SH-SY5Y (cell line): ENCODE measurements at regions not wholly inside any gene's neighbourhood (a gene's known extent, or its start where the extent isn't known, plus 50 kb on each side); places are given as distances from the start of the nearest gene placed in this dataset.

Source experiments
- GATA2 ChIP-seq: IDR thresholded peaks from 2 replicates; pipeline ENCODE4 v1.6.1; 2011; ENCODE audit warnings: mild to moderate bottlenecking, low read depth, low read length
- GATA3 ChIP-seq: IDR thresholded peaks from 2 replicates; pipeline ENCODE4 v1.6.1; 2011; ENCODE audit warnings: low read depth, mild to moderate bottlenecking, low read length, moderate library complexity

DNA sequence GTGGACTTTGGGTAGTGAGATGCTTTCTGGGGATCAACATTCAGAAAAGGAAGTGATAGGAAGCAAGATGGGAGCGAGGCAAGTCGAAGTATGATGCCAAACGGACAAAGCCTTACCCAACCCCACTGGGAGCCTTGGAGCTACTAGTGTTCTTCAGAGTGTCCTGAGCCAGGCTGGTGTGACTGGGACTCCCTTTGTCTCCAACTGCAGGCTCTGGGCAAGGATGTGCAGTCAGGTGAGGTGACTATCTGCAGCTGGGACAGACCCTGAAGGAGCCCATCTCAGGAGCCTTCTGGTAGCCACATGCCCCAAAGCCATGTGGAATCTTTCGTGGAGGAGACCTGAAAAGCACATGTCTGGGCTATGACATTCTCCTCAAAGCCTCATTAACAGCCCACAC, 360.6 kb downstream of the MTRR start:
- no peak for TF ChIP-seq GATA3
- TF ChIP-seq GATA2: no peak

DNA sequence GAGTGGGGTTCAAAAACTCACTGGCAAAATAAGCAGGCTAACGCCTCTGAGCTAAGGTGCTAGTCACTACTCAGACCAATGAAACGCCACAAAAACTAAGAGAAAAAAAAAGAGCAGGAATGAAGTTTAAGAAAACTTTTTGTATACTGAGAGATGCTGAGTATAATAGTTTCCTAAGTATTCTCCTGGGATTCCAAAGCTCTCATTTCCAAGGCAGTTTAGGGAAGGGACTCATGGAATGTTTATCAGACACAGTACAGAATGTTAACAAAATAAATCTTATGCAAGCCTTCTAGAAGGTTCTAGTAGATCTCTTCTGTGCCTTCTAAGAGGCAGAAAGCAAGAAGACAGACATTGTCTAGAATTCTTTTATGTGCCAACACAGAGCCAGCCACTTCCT, 361.9 kb downstream of the MTRR start:
- no peak for TF ChIP-seq GATA3
- TF ChIP-seq GATA2: no peak

DNA sequence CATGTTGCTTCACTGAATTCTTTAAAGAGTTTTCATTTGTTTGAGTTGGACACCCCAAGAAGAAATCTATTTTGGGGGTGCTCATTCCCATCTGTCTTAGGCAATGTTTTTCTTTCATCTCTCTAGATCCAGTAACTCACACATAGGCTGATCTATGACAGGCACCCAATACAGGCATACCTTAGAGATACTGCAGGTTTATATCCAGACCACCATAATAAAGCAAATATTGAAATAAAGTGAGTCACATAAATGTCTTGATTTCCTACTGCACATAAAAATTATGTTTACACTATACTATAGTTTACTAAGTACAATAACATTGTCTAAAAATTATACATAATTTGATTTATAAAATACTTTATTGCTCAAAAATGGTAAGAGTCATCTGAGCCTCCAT, 364.5 kb downstream of the MTRR start:
- TF ChIP-seq GATA2 (no peak), GATA3 (no peak)

DNA sequence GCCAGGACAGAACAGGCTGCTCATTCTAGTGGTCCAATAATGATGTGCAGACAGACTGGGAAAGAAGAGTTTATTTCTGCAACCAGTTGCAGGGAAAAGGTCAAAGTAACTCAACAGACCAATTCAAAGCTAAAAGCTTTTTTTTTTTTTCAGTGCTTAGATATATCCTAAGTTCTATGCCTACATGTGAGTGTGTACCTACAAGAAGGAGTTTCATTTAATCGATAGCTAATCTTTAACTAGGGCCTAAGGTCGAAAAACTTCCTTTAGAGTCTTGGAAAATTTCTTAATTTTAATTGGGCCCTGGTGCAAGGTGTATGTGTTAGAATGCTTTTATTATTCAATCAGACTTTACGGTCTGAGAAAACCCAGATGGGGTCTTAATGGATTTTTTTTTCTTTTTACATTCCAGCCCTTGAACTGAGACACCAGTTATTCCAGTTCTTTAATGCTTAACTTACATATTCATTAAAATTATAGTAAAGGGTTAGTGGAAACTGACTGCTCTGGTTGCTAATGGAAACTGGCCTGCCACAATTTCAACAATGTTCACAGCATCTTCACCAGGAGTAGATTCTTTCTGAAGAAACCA, 365.3 kb downstream of the MTRR start:
- no peak for TF ChIP-seq GATA3
- TF ChIP-seq GATA2: no peak

- TF ChIP-seq GATA3 (no peak), GATA2 (no peak)
Observed at GRCh38 chr5:8238080-8238479, 369.1 kb downstream of the MTRR start.

DNA sequence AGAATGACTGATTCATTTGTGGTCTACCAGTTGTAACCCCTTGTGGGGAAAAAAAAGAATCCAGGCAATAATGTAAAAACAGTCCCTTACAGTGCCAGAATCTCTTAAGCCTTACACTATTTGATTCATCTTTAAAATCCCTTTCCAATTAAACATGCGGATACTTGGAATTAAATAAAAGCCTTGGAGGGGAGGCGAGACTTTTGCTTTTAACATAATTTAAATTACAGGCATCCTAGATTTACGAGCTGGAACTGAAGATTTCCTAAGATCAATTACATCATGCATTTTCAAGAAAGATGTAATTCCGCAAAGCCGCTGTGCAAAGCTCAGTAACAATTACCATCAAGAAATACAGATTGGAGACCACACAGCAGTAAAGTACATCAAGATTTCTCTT, 370.2 kb downstream of the MTRR start:
- no peak for TF ChIP-seq GATA2
- no peak for TF ChIP-seq GATA3

DNA sequence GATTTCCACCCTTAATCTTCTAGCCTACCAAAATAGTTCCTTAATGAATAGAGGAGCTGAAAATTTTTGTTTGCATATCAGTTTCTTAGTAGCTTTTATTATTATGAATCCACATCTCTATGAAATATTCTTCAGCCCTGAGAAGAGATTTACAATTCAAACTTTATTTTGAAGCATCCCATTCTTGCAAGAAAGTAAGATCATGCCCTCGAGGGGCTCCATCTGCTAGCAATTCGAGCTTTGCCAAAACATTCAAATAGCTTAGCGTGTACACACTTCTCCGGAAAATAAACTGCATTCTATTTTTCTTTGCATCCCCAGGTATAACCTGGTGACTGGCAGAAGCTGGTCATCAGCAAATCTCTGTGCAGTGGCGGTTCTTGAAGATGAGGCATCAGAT, 370.7 kb downstream of the MTRR start:
- TF ChIP-seq GATA3 (no peak), GATA2 (no peak)

- TF ChIP-seq GATA3: no peak
- TF ChIP-seq GATA2: no peak
Observed at GRCh38 chr5:8241076-8241475, 372.1 kb downstream of the MTRR start.

DNA sequence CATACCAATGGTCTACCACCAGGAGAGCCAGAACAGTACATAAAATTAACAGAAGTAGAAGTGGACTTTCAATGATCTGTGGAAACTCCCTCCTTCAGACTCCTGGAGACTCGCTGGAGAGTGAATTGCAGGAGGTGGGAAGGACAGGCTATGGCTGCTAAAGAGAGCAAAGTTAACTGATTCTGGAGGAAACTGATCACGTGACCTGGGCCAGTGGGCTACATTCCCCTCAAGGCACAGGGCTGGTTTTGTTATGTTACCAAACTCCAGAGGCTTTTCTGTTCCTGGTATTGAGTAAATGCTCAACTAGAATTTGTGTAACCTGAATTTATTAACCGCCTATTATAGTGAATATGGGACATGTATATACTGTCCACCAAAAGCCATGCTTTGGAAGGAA, 372.6 kb downstream of the MTRR start:
- no peak for TF ChIP-seq GATA3
- no peak for TF ChIP-seq GATA2

DNA sequence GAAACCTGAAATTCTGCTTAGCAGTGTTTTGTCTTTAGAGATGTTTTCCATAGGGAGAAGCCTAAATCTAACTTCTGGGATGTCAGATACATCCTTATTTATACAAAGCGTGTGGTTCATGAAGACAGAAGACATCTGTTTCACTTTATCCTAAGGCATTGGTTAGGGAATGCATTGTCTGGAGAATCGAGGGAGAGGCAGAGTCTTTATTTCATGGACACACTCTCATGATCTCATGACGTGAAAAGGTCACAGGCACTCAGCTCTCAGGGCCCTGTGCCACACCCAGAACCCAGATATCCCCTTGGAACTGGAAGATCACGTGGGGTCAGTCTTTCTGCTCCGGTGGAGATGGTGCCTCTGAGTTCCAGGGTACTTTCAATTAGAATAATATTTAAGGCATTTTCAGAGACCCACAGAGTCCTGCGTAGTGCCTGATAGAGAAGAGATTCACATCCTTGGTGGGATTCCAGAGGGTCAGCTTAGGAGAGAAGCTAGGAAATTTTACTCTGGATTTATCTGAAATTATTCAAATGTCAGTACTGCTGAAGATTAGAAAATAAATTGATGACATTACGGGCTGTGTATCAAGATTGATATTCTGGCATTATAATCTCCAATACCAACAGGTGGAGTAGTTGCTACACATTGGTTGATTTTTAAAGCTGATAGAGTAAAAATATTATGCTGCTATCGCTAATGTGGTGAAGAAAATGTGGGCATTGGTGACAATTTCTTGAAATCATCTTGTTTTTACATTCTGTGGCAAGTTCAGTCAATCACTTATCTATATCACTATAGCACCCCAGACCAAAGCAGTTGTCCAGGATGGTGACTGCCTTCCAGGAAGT, 378.3 kb downstream of the MTRR start:
- no peak for TF ChIP-seq GATA3
- no peak for TF ChIP-seq GATA2

DNA sequence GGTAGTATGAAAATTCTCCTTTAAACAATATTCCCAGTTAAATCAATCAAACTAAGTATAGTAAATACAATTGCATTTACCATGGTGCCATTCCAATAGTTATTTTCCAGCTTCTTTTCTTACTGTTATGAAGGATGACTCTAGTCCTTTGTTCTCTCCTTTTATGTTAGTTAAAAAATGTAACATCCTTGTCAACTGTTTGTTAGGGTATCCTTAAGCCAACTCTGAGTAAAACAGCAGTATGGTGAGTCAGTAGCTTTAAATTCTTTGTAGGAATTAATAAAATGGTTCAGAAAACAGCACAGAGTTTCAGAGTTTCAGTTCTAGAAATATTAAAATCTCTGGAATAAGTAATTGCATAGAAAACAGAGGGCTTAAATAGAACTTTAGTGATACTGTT, 384.4 kb downstream of the MTRR start:
- no peak for TF ChIP-seq GATA2
- TF ChIP-seq GATA3: no peak

DNA sequence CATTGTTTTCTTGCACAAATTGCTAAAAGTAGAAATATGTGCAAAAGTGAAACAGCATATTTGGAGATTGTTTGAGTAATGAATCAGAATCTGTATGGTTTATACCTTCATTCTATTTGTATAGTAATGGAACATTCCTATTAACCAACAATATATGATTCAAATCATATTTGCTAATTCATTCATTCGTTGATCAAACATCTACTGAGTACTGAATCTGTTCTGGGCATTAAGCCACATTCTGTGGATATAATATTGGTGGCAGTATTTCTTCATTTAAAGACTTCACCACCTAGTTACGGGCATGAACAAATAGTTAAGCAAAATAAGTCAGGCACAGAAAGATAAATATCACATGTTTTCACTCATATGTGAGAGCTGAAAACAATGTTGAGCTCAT, 385.7 kb downstream of the MTRR start:
- TF ChIP-seq GATA3: no peak
- no peak for TF ChIP-seq GATA2

GRCh38 chr5:8258801-8259200, 389.9 kb downstream of the MTRR start:
- TF ChIP-seq GATA3 (no peak), GATA2 (no peak)

GRCh38 chr5:8270246-8270645, 401.3 kb downstream of the MTRR start:
- TF ChIP-seq GATA3 (no peak), GATA2 (no peak)

- no peak for TF ChIP-seq GATA2
- TF ChIP-seq GATA3: no peak
Observed at GRCh38 chr5:8280711-8281363, 411.9 kb downstream of the MTRR start.
